IMR-90 (cell line): ENCODE measurements at regions not wholly inside any gene's neighbourhood (a gene's known extent, or its start where the extent isn't known, plus 50 kb on each side); places are given as distances from the start of the nearest gene placed in this dataset.

Experiments used
- ATAC-seq: fragments of 200-7000 bp; cut with Tn5 transposase; 2 replicates; pipeline ENCODE4 v1.9.1; 2020; ENCODE audit warnings: low read depth, mild to moderate bottlenecking, moderate library complexity
- BruUV-seq: library from RNA; stranded (reverse); fragments of 400-500 nt; replicated peaks from 2 replicates; lab custom pipeline; 2021; lab: Mats Ljungman, UMichigan
- CTCF ChIA-PET: fragments of 300-600 bp; formaldehyde crosslinking; extraction: SDS; loops from one replicate; lab custom pipeline; 2021; ENCODE audit warnings: antibody characterized with exemption; lab: Yijun Ruan, JAX
- POLR2A ChIA-PET: fragments of 300-600 bp; sonication (Branson Sonifier 250); formaldehyde crosslinking; loops from one replicate; lab custom pipeline; 2022; ENCODE audit warnings: antibody characterized with exemption; ENCODE audit not compliant: unreplicated experiment; lab: Charles Lee
- DNase-seq: peaks from one replicate; pipeline ENCODE4 v3.0.0; 2013
- H2AFZ ChIP-seq: replicated peaks from 2 replicates; pipeline ENCODE3; 2013; ENCODE audit warnings: low read length, mild to moderate bottlenecking; ENCODE audit not compliant: poor library complexity
- H2AK5ac ChIP-seq: 2 replicates; pipeline ENCODE4 v1.6.1; 2013; ENCODE audit warnings: low read depth, low read length, inconsistent platforms
- H2AK9ac ChIP-seq: replicated peaks from 2 replicates; pipeline ENCODE3; 2013; ENCODE audit warnings: mild to moderate bottlenecking, low read depth, low read length, moderate library complexity; ENCODE audit not compliant: poor library complexity
- H2BK120ac ChIP-seq: 2 replicates; pipeline ENCODE4 v1.6.1; 2013; ENCODE audit warnings: low read depth, low read length, inconsistent platforms
- H2BK15ac ChIP-seq: 3 replicates; pipeline ENCODE4 v1.6.1; 2013; ENCODE audit warnings: low read depth, low read length, inconsistent platforms
- H2BK20ac ChIP-seq: 2 replicates; pipeline ENCODE4 v1.6.1; 2013; ENCODE audit warnings: low read depth, mild to moderate bottlenecking, inconsistent platforms, low read length, moderate library complexity
- H2BK5ac ChIP-seq: 2 replicates; pipeline ENCODE4 v1.6.1; 2013; ENCODE audit warnings: mild to moderate bottlenecking, low read depth, low read length, inconsistent platforms; ENCODE audit not compliant: poor library complexity, severe bottlenecking
- H3K14ac ChIP-seq: replicated peaks from 2 replicates; pipeline ENCODE4 v1.6.1; 2013; ENCODE audit warnings: low read depth, low read length, inconsistent platforms
- H3K18ac ChIP-seq: 2 replicates; pipeline ENCODE4 v1.6.1; 2013; ENCODE audit warnings: low read depth, low read length, control low read depth
- H3K23ac ChIP-seq: 2 replicates; pipeline ENCODE4 v1.6.1; 2013; ENCODE audit warnings: low read depth, low read length, inconsistent platforms
- H3K27ac ChIP-seq: 2 replicates; pipeline ENCODE4 v1.5.1; 2013; ENCODE audit warnings: mild to moderate bottlenecking, control low read depth, low read length; ENCODE audit not compliant: insufficient read depth
- H3K27me3 ChIP-seq: 2 replicates; pipeline ENCODE4 v1.6.1; 2013; ENCODE audit warnings: low read length; ENCODE audit not compliant: control insufficient read depth, insufficient read depth
- H3K36me3 ChIP-seq: 2 replicates; pipeline ENCODE4 v1.6.1; 2013; ENCODE audit warnings: low read length, mixed read lengths; ENCODE audit not compliant: control insufficient read depth, insufficient read depth
- H3K4ac ChIP-seq: 2 replicates; pipeline ENCODE4 v1.6.1; 2013; ENCODE audit warnings: low read depth, low read length, inconsistent platforms
- H3K4me1 ChIP-seq: 2 replicates; pipeline ENCODE4 v1.6.1; 2013; ENCODE audit warnings: low read length, mixed read lengths; ENCODE audit not compliant: control insufficient read depth, insufficient read depth
- H3K4me2 ChIP-seq: 2 replicates; pipeline ENCODE4 v1.6.1; 2013; ENCODE audit warnings: low read depth, mild to moderate bottlenecking, control low read depth, low read length, moderate library complexity
- H3K4me3 ChIP-seq: 2 replicates; pipeline ENCODE4 v1.5.1; 2013; ENCODE audit warnings: low read depth, mild to moderate bottlenecking, control low read depth, low read length, moderate library complexity; ENCODE audit not compliant: insufficient read depth
- H3K56ac ChIP-seq: 2 replicates; pipeline ENCODE4 v1.6.1; 2013; ENCODE audit warnings: low read length, inconsistent platforms; ENCODE audit not compliant: insufficient read depth; ENCODE audit errors: extremely low read depth
- H3K79me1 ChIP-seq, 2 experiments: 2 replicates each; pipeline ENCODE4 v1.6.1; 2013; ENCODE audit warnings: low read length in 2 of 2, inconsistent platforms in 1 of 2, low read depth in 1 of 2
- H3K9ac ChIP-seq: 2 replicates; pipeline ENCODE4 v1.6.1; 2013; ENCODE audit warnings: low read depth, low read length, control low read depth
- H3K9me1 ChIP-seq: 2 replicates; pipeline ENCODE4 v1.6.1; 2013; ENCODE audit warnings: low read length, inconsistent platforms; ENCODE audit not compliant: insufficient read depth
- H3K9me3 ChIP-seq: 2 replicates; pipeline ENCODE4 v1.6.1; 2013; ENCODE audit warnings: low read length; ENCODE audit not compliant: control insufficient read depth, insufficient read depth
- H4K20me1 ChIP-seq: 2 replicates; pipeline ENCODE4 v1.6.1; 2013; ENCODE audit warnings: low read length, inconsistent platforms; ENCODE audit not compliant: insufficient read depth
- H4K5ac ChIP-seq: 2 replicates; pipeline ENCODE4 v1.6.1; 2013; ENCODE audit warnings: mild to moderate bottlenecking, low read depth, low read length, control low read depth
- H4K8ac ChIP-seq, 2 experiments: 2 replicates each; pipeline ENCODE4 v1.6.1; 2013; ENCODE audit warnings: low read depth in 2 of 2, low read length in 2 of 2, control low read depth in 1 of 2, inconsistent platforms in 1 of 2
- H4K91ac ChIP-seq: 2 replicates; pipeline ENCODE4 v1.6.1; 2013; ENCODE audit warnings: low read depth, low read length, inconsistent platforms; ENCODE audit not compliant: insufficient read depth
- BHLHE40 ChIP-seq: fragments of 150-350 bp; IDR thresholded peaks from 2 replicates; pipeline ENCODE4 v1.6.1; 2016; ENCODE audit warnings: mild to moderate bottlenecking, low read depth, low read length
- CEBPB ChIP-seq: IDR thresholded peaks from 2 replicates; pipeline ENCODE4 v1.6.1; 2012; ENCODE audit warnings: low read depth, low read length, improper control_type of control experiment
- CHD1 ChIP-seq: IDR thresholded peaks from 2 replicates; pipeline ENCODE4 v1.6.1; 2012; ENCODE audit warnings: low read depth, low read length, improper control_type of control experiment
- CTCF ChIP-seq: conservative IDR thresholded peaks from 2 replicates; pipeline ENCODE4 v1.5.1; 2012; ENCODE audit warnings: mild to moderate bottlenecking, low read depth, low read length, improper control_type of control experiment
- ELK1 ChIP-seq: fragments of 150-350 bp; IDR thresholded peaks from 2 replicates; pipeline ENCODE4 v1.6.1; 2016; ENCODE audit warnings: low read depth, mild to moderate bottlenecking, low read length, moderate library complexity, borderline replicate concordance
- FOS ChIP-seq: fragments of 150-350 bp; IDR thresholded peaks from 2 replicates; pipeline ENCODE4 v1.6.1; 2016; ENCODE audit warnings: low read depth, low read length
- MAFK ChIP-seq: IDR thresholded peaks from 2 replicates; pipeline ENCODE4 v1.6.1; 2012; ENCODE audit warnings: low read depth, low read length, improper control_type of control experiment
- MAZ ChIP-seq: IDR thresholded peaks from 2 replicates; pipeline ENCODE4 v1.6.1; 2012; ENCODE audit warnings: low read depth, mild to moderate bottlenecking, low read length, improper control_type of control experiment, moderate library complexity, borderline replicate concordance
- MXI1 ChIP-seq: IDR thresholded peaks from 2 replicates; pipeline ENCODE4 v1.6.1; 2012; ENCODE audit warnings: low read depth, mild to moderate bottlenecking, low read length, moderate library complexity, borderline replicate concordance
- NFE2L2 ChIP-seq: fragments of 150-350 bp; IDR thresholded peaks from 2 replicates; pipeline ENCODE4 v1.6.1; 2016; ENCODE audit warnings: low read depth, mild to moderate bottlenecking, low read length
- POLR2A ChIP-seq: IDR thresholded peaks from 2 replicates; pipeline ENCODE4 v1.6.1; 2012; ENCODE audit warnings: mild to moderate bottlenecking, low read depth, low read length
- RAD21 ChIP-seq: IDR thresholded peaks from 2 replicates; pipeline ENCODE4 v1.6.1; 2012; ENCODE audit warnings: low read length, improper control_type of control experiment
- RCOR1 ChIP-seq: IDR thresholded peaks from 2 replicates; pipeline ENCODE4 v1.6.1; 2012; ENCODE audit warnings: mild to moderate bottlenecking, low read length, improper control_type of control experiment; ENCODE audit not compliant: insufficient replicate concordance
- RFX5 ChIP-seq: IDR thresholded peaks from 2 replicates; pipeline ENCODE4 v1.8.0; 2012; ENCODE audit warnings: low read depth, mild to moderate bottlenecking, low read length, moderate library complexity
- SMC3 ChIP-seq: fragments of 150-350 bp; IDR thresholded peaks from 2 replicates; pipeline ENCODE4 v1.6.1; 2016; ENCODE audit warnings: low read depth, mild to moderate bottlenecking, antibody characterized with exemption, low read length, moderate library complexity
- USF2 ChIP-seq: fragments of 150-350 bp; IDR thresholded peaks from 2 replicates; pipeline ENCODE4 v1.6.1; 2017; ENCODE audit warnings: mild to moderate bottlenecking, antibody characterized with exemption, low read length, low read depth
- WGBS, 2 experiments: methylation state at CpG; one replicate each; pipeline versions ENCODE4 v1.1.5 to v1.1.7; 2013; ENCODE audit warnings: missing lambda C conversion rate in 2 of 2; ENCODE audit not compliant: insufficient read length in 1 of 2; ENCODE audit errors: extremely low coverage in 2 of 2; 5-methylcytosine and 5-hydroxymethylcytosine counted together
- dilution Hi-C: fragments of 300-500 bp; cut with HindIII; formaldehyde crosslinking; loops from one replicate; pipeline ENCODE4 v1.14.3; 2018; ENCODE audit warnings: low sequenced_read_pairs; ENCODE audit not compliant: unreplicated experiment
- in situ Hi-C: fragments of 300-500 bp; cut with MboI; formaldehyde crosslinking; loops from 3 replicates; pipeline ENCODE4 v1.14.3; 2019; ENCODE audit warnings: low sequenced_read_pairs, inconsistent platforms, mixed read lengths
- intact Hi-C: fragments of 100-400 bp; cut with micrococcal nuclease; formaldehyde crosslinking; loops from 2 replicates; pipeline ENCODE4 v1.10.0; 2022

GRCh38 chr5:53219610-53220009 lies 110.1 kb upstream of the MOCS2 start:
- BruUV-seq, result no TSS peak
- in situ Hi-C loops, result no loop called here
- Histone ChIP-seq H2BK120ac (no peak overlapping the region), H2BK20ac (no peak overlapping the region), H4K5ac (no peak overlapping the region), H3K4me2 (no peak overlapping the region), H2BK15ac (no peak overlapping the region), H2AK5ac (no peak overlapping the region), H3K4me1 (no peaks in the 10 kb centered on the region), H4K20me1 (no peaks in the 10 kb centered on the region), H3K56ac (no peak overlapping the region), H3K23ac (no peak overlapping the region), H4K8ac (no peak overlapping the region), H3K27me3 (no peaks in the 10 kb centered on the region), H3K4ac (no peak overlapping the region), H3K9ac (no peak overlapping the region), H3K9me3 (peaks cover 8% of the 10 kb centered on the region), H3K14ac (no peak overlapping the region), H4K91ac (no peak overlapping the region), H3K9me1 (no peaks in the 10 kb centered on the region), H3K27ac (no peak overlapping the region), H2BK5ac (no peak overlapping the region), H2AK9ac (no peak overlapping the region), H3K36me3 (no peaks in the 10 kb centered on the region), H3K18ac (no peak overlapping the region), H3K4me3 (no peak overlapping the region), H3K79me1 (no peaks in the 10 kb centered on the region), H2AFZ (no peak overlapping the region)
- POLR2A ChIA-PET, result no interaction called here
- 83% methylated on average over 1 of the region's 3 CpGs; no CpG with 5 or more reads in 1 of the 2 experiments for WGBS, 2 experiments
- no peak for TF ChIP-seq RAD21
- TF ChIP-seq USF2, result no peak
- no peak for TF ChIP-seq MXI1
- TF ChIP-seq FOS, result no peak
- no peak for TF ChIP-seq NFE2L2
- no peak for TF ChIP-seq BHLHE40
- no peak for TF ChIP-seq RCOR1
- no peak for TF ChIP-seq CHD1
- no peak for TF ChIP-seq RFX5
- no peak for TF ChIP-seq ELK1
- no peak for TF ChIP-seq CTCF
- TF ChIP-seq MAZ, result no peak
- TF ChIP-seq CEBPB, result no peak
- TF ChIP-seq MAFK, result no peak
- no peak for TF ChIP-seq SMC3
- TF ChIP-seq POLR2A, result no peak
- dilution Hi-C loops, result no loop called here
- CTCF ChIA-PET, result no interaction called here
- ATAC-seq (no peak), DNase-seq (no peak)
- intact Hi-C loops, result no loop called here
